Sigmoid colon (tissue), 6 donors: ENCODE measurements at regions not wholly inside any gene's neighbourhood (a gene's known extent, or its start where the extent isn't known, plus 50 kb on each side); places are given as distances from the start of the nearest gene placed in this dataset.

Experiments used
- DNase-seq: peaks from one replicate; pipeline ENCODE4 v3.0.0-alpha.2; 2019
- H3K27ac ChIP-seq, 4 donors: fragments of 200-600 bp; sonication (generic); one replicate each; pipeline ENCODE4 v1.5.1; 2016 to 2019; ENCODE audit warnings: mild to moderate bottlenecking in 1 of 4
- H3K27me3 ChIP-seq, 3 donors: fragments of 200-600 bp; sonication (generic); one replicate each; pipeline ENCODE4 v1.5.1; 2019; ENCODE audit warnings: mild to moderate bottlenecking in 1 of 3
- H3K36me3 ChIP-seq, 4 donors: fragments of 200-600 bp; sonication (generic); one replicate each; pipeline ENCODE4 v1.5.1; 2016 to 2019
- H3K4me1 ChIP-seq, 4 donors: fragments of 200-600 bp; sonication (generic); one replicate each; pipeline ENCODE4 v1.5.1; 2017 to 2019
- H3K4me3 ChIP-seq, 4 donors: fragments of 200-600 bp; sonication (generic); one replicate each; pipeline ENCODE4 v1.5.1; 2017 to 2019; ENCODE audit warnings: mild to moderate bottlenecking in 2 of 4, moderate library complexity in 1 of 4
- H3K9me3 ChIP-seq, 4 donors: fragments of 200-600 bp in 3 of 4; sonication (generic) in 3 of 4; one replicate each; pipeline versions ENCODE4 v1.5.1 to v1.6.1; 2013 to 2019
- EP300 ChIP-seq, 4 donors: sonication (generic); formaldehyde crosslinking; IDR thresholded peaks; one replicate each; pipeline ENCODE4 v1.6.1; 2017; ENCODE audit warnings: antibody characterized with exemption in 4 of 4
- POLR2A ChIP-seq, 2 donors: fragments of 450-650 bp; IDR thresholded peaks; one replicate each; pipeline ENCODE4 v1.6.1; 2016; ENCODE audit warnings: antibody characterized with exemption in 2 of 2, mild to moderate bottlenecking in 2 of 2, moderate library complexity in 2 of 2
- POLR2AphosphoS5 ChIP-seq, 4 donors: sonication (generic); formaldehyde crosslinking; IDR thresholded peaks; one replicate each; pipeline ENCODE4 v1.6.1; 2017; ENCODE audit warnings: antibody characterized with exemption in 4 of 4
- WGBS, 2 donors: extraction: QIAGEN DNeasy Blood & Tissue Kit; methylation state at CpG; one replicate each; pipeline ENCODE4 v1.1.7; 2013; 5-methylcytosine and 5-hydroxymethylcytosine counted together
- intact Hi-C: fragments of 100-400 bp; cut with DNase I; formaldehyde crosslinking; loops from one replicate; pipeline ENCODE4 v1.15.1; 2023
- TF ChIP-seq, protein P1 (sequence below), 4 experiments: fragments of 450-650 bp in 3 of 4; fragments of 200-600 bp in 1 of 4; IDR thresholded peaks; one replicate each; pipeline ENCODE4 v1.5.1; 2016 to 2019; ENCODE audit warnings: antibody characterized with exemption in 4 of 4, mild to moderate bottlenecking in 3 of 4, moderate library complexity in 2 of 4
- donor health status: healthy with polysubstance abuse.
- donor health status: healthy.

DNA sequence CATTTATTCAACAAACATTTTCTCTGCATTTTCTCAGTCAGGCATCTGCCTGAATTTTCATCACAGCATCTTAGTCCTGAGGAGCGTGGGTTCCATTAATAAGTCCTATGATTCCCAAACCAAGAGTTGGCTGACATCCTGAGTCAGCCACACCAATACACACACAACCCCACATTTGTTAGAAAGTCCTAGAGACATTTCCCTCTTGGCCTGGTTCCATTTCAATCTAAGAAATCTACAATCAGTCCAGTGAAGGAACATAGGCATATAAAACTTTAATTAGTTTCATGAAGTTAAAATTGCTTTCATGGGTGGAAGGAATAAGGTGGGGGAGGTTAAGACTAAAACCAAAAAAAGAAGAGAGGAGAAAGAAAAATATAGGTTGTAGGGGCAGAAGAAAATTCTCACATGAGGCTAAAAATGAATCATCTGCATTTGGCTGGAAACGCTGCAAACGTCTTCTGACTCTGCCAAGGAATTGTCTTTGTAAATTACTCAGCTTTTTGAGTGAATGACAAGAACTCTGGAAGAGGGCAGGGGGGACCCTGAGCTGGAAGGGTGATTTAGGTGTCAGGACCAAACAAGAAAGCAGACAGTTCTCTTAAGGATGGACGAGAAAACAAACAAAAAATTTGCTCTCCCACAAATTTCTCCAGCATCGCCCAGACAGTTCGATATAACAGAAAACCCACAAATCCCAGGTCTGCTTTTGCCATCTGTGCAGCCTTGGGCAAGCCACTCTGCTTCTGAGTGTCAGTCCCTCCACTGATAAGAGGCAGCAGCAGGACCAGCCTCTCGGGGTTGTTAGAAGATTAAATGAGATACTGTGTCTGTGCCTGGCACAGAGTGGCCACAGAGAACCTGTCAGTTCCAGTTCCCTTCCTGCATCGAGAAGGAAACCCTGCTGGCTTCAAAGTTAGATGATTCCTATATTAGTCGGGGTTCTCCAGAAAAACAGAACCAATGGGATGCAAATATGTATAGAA lies 289.7 kb downstream of the CDK5RAP2 start:
- WGBS, 2 donors, result 46 to 76% methylated on average over 9 of the region's 9 CpGs
- Histone ChIP-seq H3K36me3 (no peaks in the 10 kb centered on the region), H3K27ac (no peak overlapping the region), H3K4me1 (no peaks in the 10 kb centered on the region), H3K4me3 (no peak overlapping the region), H3K27me3 (no peaks in the 10 kb centered on the region), H3K9me3 (no peaks in the 10 kb centered on the region)
- TF ChIP-seq POLR2AphosphoS5 (IDR thresholded peaks at IDR 0.05), result no peak
- TF ChIP-seq, protein P1, sequence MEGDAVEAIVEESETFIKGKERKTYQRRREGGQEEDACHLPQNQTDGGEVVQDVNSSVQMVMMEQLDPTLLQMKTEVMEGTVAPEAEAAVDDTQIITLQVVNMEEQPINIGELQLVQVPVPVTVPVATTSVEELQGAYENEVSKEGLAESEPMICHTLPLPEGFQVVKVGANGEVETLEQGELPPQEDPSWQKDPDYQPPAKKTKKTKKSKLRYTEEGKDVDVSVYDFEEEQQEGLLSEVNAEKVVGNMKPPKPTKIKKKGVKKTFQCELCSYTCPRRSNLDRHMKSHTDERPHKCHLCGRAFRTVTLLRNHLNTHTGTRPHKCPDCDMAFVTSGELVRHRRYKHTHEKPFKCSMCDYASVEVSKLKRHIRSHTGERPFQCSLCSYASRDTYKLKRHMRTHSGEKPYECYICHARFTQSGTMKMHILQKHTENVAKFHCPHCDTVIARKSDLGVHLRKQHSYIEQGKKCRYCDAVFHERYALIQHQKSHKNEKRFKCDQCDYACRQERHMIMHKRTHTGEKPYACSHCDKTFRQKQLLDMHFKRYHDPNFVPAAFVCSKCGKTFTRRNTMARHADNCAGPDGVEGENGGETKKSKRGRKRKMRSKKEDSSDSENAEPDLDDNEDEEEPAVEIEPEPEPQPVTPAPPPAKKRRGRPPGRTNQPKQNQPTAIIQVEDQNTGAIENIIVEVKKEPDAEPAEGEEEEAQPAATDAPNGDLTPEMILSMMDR (IDR thresholded peaks at IDR 0.05), result no peak
- no peak for TF ChIP-seq POLR2A (IDR thresholded peaks at IDR 0.05)
- no peak for TF ChIP-seq EP300 (IDR thresholded peaks at IDR 0.05)
- no peak for DNase-seq
- intact Hi-C loops, result no loop called here

DNA sequence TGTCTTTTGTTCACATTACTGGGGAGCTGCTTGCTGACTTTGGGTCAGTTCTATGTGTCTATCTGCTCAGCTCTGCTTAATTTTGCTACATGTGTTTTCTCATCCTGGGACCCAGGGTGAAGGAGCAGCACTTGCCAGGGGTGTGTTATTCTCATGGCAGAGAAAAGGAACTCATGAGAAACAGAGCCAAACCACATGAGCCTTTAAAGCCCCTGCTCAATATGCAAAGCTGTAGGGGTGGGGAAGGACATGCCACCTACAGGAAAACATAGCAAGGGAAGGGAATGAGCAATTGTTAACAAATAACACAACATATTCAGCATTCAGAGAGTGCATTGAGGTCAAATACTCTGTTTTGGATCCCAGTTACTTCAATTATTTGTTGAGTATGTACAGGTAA lies 290.9 kb downstream of the CDK5RAP2 start:
- H3K27ac ChIP-seq, result no peak overlapping the region
- no peaks in the 10 kb centered on the region for H3K9me3 ChIP-seq
- no peaks in the 10 kb centered on the region for H3K4me1 ChIP-seq
- no peak overlapping the region for H3K4me3 ChIP-seq
- no peak for DNase-seq
- H3K27me3 ChIP-seq, result no peaks in the 10 kb centered on the region
- H3K36me3 ChIP-seq, result no peaks in the 10 kb centered on the region
- TF ChIP-seq, protein P1 (IDR thresholded peaks at IDR 0.05), result no peak
- TF ChIP-seq POLR2AphosphoS5 (IDR thresholded peaks at IDR 0.05) (no peak), POLR2A (IDR thresholded peaks at IDR 0.05) (no peak), EP300 (IDR thresholded peaks at IDR 0.05) (no peak)
- intact Hi-C loops, result no loop called here

DNA sequence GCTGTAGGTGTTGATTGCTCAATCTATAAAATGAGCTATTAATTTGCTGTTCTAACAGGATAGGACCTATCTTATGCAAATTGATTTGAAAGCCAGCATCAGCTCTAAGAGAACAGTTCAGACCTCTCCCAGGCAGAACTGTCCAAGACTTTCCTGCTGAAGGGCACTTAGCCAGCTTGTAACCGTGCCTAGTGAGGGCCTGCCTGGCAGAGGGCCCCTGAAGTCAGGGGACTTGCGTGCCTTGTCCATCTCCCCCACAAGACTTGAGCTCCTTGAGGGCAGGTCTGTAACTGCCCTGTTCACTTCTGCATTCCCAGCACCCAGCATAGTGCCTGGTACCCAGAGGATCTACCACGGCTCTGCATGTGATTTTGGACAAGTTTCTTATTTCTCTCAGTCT lies 293.4 kb downstream of the CDK5RAP2 start:
- intact Hi-C loops, result no loop called here
- WGBS, 2 donors, result 81 to 83% methylated on average over 3 of the region's 3 CpGs
- no peak for DNase-seq
- no peaks in the 10 kb centered on the region for H3K36me3 ChIP-seq
- no peak overlapping the region for H3K4me3 ChIP-seq
- TF ChIP-seq POLR2A (IDR thresholded peaks at IDR 0.05), result no peak
- TF ChIP-seq, protein P1 (IDR thresholded peaks at IDR 0.05), result no peak
- TF ChIP-seq POLR2AphosphoS5 (IDR thresholded peaks at IDR 0.05), result no peak
- TF ChIP-seq EP300 (IDR thresholded peaks at IDR 0.05), result no peak
- H3K4me1 ChIP-seq, result no peaks in the 10 kb centered on the region
- no peaks in the 10 kb centered on the region for H3K27me3 ChIP-seq
- no peak overlapping the region for H3K27ac ChIP-seq
- H3K9me3 ChIP-seq, result no peaks in the 10 kb centered on the region

DNA sequence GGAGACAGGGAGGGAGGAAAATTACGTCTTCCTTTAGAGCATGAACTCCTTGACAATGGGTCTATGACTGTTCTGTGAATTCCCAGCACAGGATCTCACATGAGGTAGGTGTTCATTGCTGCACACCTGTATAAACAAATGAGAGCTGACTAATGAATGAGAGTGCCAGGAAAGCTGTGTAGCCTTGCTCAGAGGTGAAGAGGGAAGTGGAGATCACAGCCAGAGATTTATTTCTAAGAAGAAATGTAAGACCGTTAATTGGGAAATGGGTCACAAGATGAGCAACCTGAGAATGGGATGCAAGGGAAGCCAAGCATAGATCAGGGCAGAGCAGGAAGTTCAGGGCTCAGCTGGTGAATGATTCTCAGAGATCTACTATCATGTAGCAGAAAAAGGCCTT lies 295.1 kb downstream of the CDK5RAP2 start:
- H3K27me3 ChIP-seq, result no peaks in the 10 kb centered on the region
- H3K4me3 ChIP-seq, result no peak overlapping the region
- DNase-seq, result no peak
- intact Hi-C loops, result no loop called here
- no peaks in the 10 kb centered on the region for H3K9me3 ChIP-seq
- TF ChIP-seq POLR2AphosphoS5 (IDR thresholded peaks at IDR 0.05) (no peak), POLR2A (IDR thresholded peaks at IDR 0.05) (no peak), EP300 (IDR thresholded peaks at IDR 0.05) (no peak)
- TF ChIP-seq, protein P1 (IDR thresholded peaks at IDR 0.05), result no peak
- no peak overlapping the region for H3K27ac ChIP-seq
- no peaks in the 10 kb centered on the region for H3K36me3 ChIP-seq
- H3K4me1 ChIP-seq, result no peaks in the 10 kb centered on the region
- WGBS, 2 donors, result 51 to 71% methylated on average over 2 of the region's 2 CpGs
